GM06990 (cell line): ENCODE measurements at regions not wholly inside any gene's neighbourhood (a gene's known extent, or its start where the extent isn't known, plus 50 kb on each side); places are given as distances from the start of the nearest gene placed in this dataset.

ENCODE experiments used
- DNase-seq: peaks from one replicate; pipeline ENCODE4 v3.0.0-alpha.2; 2011; ENCODE audit not compliant: insufficient read length; ENCODE audit errors: extremely low read depth
- H3K27me3 ChIP-seq: replicated peaks from 2 replicates; pipeline ENCODE4 v1.6.0; 2011; ENCODE audit warnings: low read length; ENCODE audit not compliant: control insufficient read depth, insufficient read depth
- H3K36me3 ChIP-seq: 2 replicates; pipeline ENCODE4 v1.5.1; 2011; ENCODE audit warnings: low read length; ENCODE audit not compliant: control insufficient read depth, insufficient read depth
- H3K4me3 ChIP-seq: replicated peaks from 2 replicates; pipeline ENCODE4 v1.5.1; 2011; ENCODE audit warnings: low read depth, mild to moderate bottlenecking, control low read depth, low read length
- CTCF ChIP-seq: IDR thresholded peaks from 2 replicates; pipeline ENCODE4 v1.5.1; 2011; ENCODE audit warnings: low read length, control low read depth, mild to moderate bottlenecking, inconsistent platforms; ENCODE audit not compliant: insufficient read depth, poor library complexity, severe bottlenecking

GRCh38 chr2:495745-496275, 181.4 kb downstream of the TMEM18 start:
- TF ChIP-seq CTCF, result no peak
- DNase-seq, result no peak
- Histone ChIP-seq H3K27me3 (no peaks in the 10 kb centered on the region), H3K36me3 (no peaks in the 10 kb centered on the region), H3K4me3 (no peak overlapping the region)

- no peak for TF ChIP-seq CTCF
- no peak overlapping the region for H3K4me3 ChIP-seq
- H3K27me3 ChIP-seq, result no peaks in the 10 kb centered on the region
- no peak for DNase-seq
- H3K36me3 ChIP-seq, result no peaks in the 10 kb centered on the region
Measured at GRCh38 chr2:494853-495252, 182.4 kb downstream of the TMEM18 start.

GRCh38 chr2:493228-493627, 184.0 kb downstream of the TMEM18 start:
- TF ChIP-seq CTCF, result no peak
- no peak for DNase-seq
- no peaks in the 10 kb centered on the region for H3K27me3 ChIP-seq
- H3K4me3 ChIP-seq, result no peak overlapping the region
- no peaks in the 10 kb centered on the region for H3K36me3 ChIP-seq

- no peak for TF ChIP-seq CTCF
- Histone ChIP-seq H3K4me3 (no peak overlapping the region), H3K36me3 (no peaks in the 10 kb centered on the region)
Measured at GRCh38 chr2:492178-492577, 185.0 kb downstream of the TMEM18 start.

GRCh38 chr2:489838-490237, 187.4 kb downstream of the TMEM18 start:
- Histone ChIP-seq H3K27me3 (no peaks in the 10 kb centered on the region), H3K4me3 (no peak overlapping the region), H3K36me3 (no peaks in the 10 kb centered on the region)
- DNase-seq, result no peak
- TF ChIP-seq CTCF, result no peak

More at GRCh38 chr2:492178-492577, 185.0 kb downstream of the TMEM18 start:
- H3K27me3 ChIP-seq, result no peaks in the 10 kb centered on the region
- no peak for DNase-seq

GRCh38 chr2:489084-489483, 188.1 kb downstream of the TMEM18 start:
- no peak for DNase-seq

More at GRCh38 chr2:489084-489483, 188.1 kb downstream of the TMEM18 start:
- Histone ChIP-seq H3K36me3 (no peaks in the 10 kb centered on the region), H3K27me3 (no peaks in the 10 kb centered on the region), H3K4me3 (no peak overlapping the region)
- no peak for TF ChIP-seq CTCF
